AG04449 (cell line): ENCODE measurements at regions not wholly inside any gene's neighbourhood (a gene's known extent, or its start where the extent isn't known, plus 50 kb on each side); places are given as distances from the start of the nearest gene placed in this dataset.

Experiments used
- CTCF ChIA-PET: fragments of 350-600 bp; formaldehyde crosslinking; extraction: SDS; loops from one replicate; lab custom pipeline; 2021; ENCODE audit warnings: antibody characterized with exemption; lab: Yijun Ruan, JAX
- POLR2A ChIA-PET: fragments of 400-600, 350-600 bp; formaldehyde crosslinking; extraction: SDS; loops from one replicate; lab custom pipeline; 2020; ENCODE audit warnings: antibody characterized with exemption, inconsistent platforms; lab: Yijun Ruan, JAX
- DNase-seq: peaks from one replicate; pipeline ENCODE4 v3.0.0-alpha.2; 2010; ENCODE audit warnings: low read depth, low spot score
- H3K4me3 ChIP-seq: 2 replicates; pipeline ENCODE4 v1.5.1; 2011; ENCODE audit warnings: low read depth, mild to moderate bottlenecking, control low read depth, low read length
- TF ChIP-seq, protein P1 (sequence below): IDR thresholded peaks from one replicate; pipeline ENCODE4 v1.5.1; 2011; ENCODE audit warnings: mild to moderate bottlenecking, moderate library complexity, low read length, control low read depth, inconsistent platforms; ENCODE audit not compliant: insufficient read depth; ENCODE audit errors: missing control alignments

DNA sequence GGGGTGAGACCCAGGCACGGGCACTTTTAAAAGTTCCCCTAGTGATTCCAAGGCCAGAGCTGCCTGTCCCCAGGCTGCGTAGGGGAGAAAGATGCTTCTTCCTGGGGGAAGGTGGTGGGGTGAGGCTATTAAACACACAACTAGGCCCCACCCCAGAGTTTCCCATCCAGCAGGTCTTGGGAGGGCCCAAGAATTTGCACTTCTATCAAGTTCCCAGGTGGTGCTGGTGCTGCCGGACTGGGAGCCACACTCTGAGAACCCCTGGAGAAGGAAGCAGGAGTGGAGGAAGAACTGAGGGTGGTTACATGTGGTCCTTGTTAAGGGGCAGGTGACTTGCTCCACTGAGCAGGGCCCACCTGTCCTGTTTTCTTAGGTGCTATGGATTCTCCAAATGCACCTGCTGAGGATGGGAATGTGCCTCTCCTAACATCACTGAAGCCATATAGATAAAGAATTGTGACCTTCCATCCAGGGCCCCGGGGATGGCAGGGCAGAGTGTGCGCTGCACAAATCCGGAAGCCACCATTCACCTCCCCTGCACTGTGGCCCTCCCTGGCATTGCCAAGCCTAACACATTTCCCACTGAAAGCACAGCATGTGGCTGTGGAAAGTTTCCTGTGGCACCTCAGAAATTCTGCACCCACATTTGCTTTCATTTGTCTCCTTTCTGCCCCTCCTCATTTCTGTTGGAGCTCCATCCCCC lies 111.5 kb upstream of the MEF2A start:
- CTCF ChIA-PET = interaction anchor here (1.3 to 3.0 kb wide), 3 partner anchors 22 to 250 kb away, joined by 3 to 17 read pairs (median 4); no protein-coding TSS in a partner anchor
- TF ChIP-seq, protein P1, sequence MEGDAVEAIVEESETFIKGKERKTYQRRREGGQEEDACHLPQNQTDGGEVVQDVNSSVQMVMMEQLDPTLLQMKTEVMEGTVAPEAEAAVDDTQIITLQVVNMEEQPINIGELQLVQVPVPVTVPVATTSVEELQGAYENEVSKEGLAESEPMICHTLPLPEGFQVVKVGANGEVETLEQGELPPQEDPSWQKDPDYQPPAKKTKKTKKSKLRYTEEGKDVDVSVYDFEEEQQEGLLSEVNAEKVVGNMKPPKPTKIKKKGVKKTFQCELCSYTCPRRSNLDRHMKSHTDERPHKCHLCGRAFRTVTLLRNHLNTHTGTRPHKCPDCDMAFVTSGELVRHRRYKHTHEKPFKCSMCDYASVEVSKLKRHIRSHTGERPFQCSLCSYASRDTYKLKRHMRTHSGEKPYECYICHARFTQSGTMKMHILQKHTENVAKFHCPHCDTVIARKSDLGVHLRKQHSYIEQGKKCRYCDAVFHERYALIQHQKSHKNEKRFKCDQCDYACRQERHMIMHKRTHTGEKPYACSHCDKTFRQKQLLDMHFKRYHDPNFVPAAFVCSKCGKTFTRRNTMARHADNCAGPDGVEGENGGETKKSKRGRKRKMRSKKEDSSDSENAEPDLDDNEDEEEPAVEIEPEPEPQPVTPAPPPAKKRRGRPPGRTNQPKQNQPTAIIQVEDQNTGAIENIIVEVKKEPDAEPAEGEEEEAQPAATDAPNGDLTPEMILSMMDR = no peak
- POLR2A ChIA-PET = interaction anchor here (0.7 kb wide), 1 partner anchor 113 kb away, joined by 3 read pairs; no protein-coding TSS in a partner anchor
- no peak overlapping the region for H3K4me3 ChIP-seq
- DNase-seq = no peak

DNA sequence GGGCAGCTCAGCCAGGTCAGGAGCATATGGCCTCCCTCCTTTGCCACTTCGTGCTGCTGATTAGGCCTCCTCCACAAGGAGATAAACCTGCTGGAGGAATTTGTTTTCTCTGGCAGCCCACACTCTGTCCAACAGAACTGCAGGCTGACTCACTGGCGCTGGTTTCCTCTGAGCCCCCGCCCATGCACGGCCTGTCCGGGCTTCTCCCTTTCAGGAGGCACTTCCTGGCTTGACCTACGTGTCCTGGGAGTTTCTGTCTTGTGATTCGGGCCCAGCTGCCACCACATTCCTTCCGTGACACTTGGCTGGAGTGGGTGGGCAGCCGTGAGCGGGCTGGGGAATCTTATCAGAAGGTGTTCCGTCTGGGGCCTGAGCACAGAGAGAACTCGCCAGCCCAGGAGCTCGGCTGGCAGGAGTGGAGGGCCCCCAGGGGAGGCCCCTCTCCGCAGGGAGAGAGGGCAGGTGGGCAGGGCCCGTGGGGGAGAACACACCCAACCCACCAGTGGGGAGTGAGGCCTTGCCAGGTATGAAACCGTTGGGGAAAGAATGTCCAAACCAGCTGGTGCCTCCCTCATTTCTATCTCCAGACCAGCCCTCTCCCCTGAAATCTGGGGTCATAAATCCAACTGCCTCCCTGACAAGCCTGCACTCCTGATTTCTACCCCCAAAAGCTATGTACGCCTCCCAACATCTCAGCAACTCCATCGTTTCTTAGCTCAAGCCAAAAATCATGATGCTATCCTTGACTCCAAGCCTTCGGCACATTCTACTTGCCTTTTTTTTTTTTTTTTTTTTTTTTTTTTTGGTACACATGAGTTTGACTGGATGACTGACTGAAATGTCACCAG lies 110.6 kb upstream of the MEF2A start:
- no peak overlapping the region; the same call in 1 of the 2 replicates for H3K4me3 ChIP-seq
- peak; percentile 68 for DNase-seq
- TF ChIP-seq, protein P1 = no peak
- ChIA-PET CTCF (interaction anchor here (0.9 to 3.0 kb wide), 7 partner anchors 11 to 275 kb away, joined by 3 to 17 read pairs (median 4); no protein-coding TSS in a partner anchor), POLR2A (interaction anchor here (0.7 to 0.9 kb wide), 3 partner anchors 9 to 112 kb away, joined by 3 read pairs; no protein-coding TSS in a partner anchor)

DNA sequence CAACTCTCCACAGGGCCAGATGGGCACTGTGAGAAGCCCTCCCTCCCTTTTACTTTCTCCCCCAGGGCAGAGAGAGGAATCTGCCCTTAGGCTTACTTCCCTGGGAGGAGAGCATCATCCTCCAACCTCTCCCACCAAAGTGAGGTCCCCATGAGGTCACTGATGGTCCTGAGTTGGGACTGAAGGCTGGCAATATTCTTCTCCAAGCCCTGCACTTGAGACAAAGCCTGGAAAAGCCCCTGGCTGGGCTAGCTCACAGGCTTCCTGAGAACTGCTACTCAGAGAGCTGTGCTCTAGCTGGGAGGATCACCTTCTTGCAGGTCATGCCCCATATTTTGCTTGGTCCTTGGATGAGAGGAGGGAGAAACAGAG lies 110.0 kb upstream of the MEF2A start:
- TF ChIP-seq, protein P1 = no peak
- DNase-seq = no peak
- ChIA-PET CTCF (interaction anchor here (0.9 to 3.0 kb wide), 6 partner anchors 11 to 275 kb away, joined by 3 to 17 read pairs (median 4); no protein-coding TSS in a partner anchor), POLR2A (interaction anchor here (0.8 to 0.9 kb wide), 2 partner anchors 10 to 21 kb away, joined by 3 read pairs; no protein-coding TSS in a partner anchor)
- no peak overlapping the region for H3K4me3 ChIP-seq

DNA sequence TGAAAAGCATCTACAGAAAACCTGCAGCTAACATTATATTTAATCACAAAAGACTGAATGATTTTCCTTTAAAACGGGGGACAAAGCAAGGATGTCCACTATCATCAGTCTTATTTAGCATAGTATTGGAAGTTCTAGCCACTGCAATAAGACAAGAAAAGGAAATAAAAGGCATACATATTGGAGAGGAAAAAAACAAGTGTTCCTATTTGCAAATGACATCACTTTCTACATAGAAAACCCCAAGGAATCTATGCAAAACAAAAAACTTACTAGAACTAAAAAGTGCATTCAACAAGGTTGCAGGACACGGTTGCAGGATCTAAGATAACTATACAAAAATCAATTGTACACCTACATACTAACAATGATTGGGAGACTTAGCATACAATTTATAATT lies 101.6 kb upstream of the MEF2A start:
- H3K4me3 ChIP-seq = no peak overlapping the region
- no peak for DNase-seq
- TF ChIP-seq, protein P1 = no peak
- CTCF ChIA-PET = interaction anchor here (1.0 kb wide), 1 partner anchor 240 kb away, joined by 3 read pairs; no protein-coding TSS in a partner anchor
- POLR2A ChIA-PET = no interaction called here

DNA sequence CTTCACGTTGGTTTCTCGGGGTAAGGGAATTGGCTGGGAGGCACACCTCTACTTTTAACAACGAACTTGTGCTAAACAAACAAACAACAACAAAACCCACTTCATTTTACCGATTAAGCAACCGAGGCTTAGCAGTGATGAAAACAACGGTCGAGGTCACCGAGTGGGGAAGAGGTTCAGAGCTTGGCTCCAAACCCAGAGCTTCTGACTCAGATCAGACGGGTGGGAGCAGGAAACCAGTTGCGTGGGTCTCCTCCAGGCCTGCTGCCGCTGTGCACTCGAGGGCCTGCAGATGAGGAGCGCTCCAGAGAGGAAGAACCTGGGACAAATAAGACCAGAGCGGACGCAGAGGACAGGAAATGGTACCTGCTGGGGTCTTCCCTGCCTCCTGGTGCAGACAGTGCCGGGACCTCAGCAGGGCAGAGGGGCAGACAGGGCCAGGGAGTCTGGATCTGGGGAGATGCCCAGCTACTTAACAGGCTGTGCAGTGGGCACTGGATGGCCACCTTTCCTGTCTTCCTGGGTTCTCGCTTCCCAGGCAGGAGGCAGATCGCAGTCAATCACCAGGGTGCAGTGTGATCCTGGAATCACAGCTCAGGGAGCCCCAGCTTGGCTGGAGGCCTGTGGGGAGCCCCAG lies 99.0 kb upstream of the MEF2A start:
- DNase-seq = no peak
- H3K4me3 ChIP-seq = no peak overlapping the region
- TF ChIP-seq, protein P1 = no peak
- CTCF ChIA-PET = interaction anchor here (0.8 kb wide), 1 partner anchor 10 kb away, joined by 3 read pairs; no protein-coding TSS in a partner anchor
- POLR2A ChIA-PET = no interaction called here
